Activated T-cell treated with anti-CD3 and anti-CD28 coated beads for 4 hours (primary cell): ENCODE measurements at regions not wholly inside any gene's neighbourhood (a gene's known extent, or its start where the extent isn't known, plus 50 kb on each side); places are given as distances from the start of the nearest gene placed in this dataset.

Experiments
- DNase-seq: peaks from one replicate; pipeline ENCODE4 v3.0.0-alpha.2; 2020

- DNase-seq: no peak
These were observed 363.4 kb upstream of the SLC30A5 start for GRCh38 chr5:68730220-68730978.

DNA sequence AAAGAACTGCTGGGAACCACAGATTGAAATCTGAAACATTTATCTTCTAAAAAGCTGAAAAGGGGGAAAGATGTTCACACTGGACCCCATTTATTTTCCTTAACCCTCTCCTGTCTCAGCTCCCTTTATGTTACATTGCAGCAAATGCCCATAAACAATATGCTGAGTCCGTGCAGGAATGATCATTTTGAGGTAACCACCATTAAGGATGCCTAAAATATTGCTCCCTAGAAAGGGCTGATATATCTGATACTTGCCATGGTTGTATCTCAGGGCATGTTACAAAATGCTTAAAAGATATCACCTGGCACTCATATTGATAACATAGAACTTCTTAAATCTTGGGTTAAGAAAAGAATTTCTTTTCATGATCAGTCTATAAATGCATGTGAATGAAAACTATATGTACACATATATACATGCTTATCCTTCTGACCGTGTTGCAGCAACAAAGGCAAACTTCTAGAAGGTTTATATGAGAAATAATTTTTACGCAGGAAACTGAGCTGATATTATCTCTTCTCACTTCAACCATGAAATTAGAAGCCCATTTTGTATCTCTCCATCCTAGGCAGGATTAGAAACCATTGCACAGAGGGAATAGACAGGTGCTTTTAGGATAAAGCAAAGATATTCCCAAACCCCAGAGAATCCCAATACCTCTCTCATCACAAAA is 362.7 kb upstream of the SLC30A5 start:
- DNase-seq: no peak

DNA sequence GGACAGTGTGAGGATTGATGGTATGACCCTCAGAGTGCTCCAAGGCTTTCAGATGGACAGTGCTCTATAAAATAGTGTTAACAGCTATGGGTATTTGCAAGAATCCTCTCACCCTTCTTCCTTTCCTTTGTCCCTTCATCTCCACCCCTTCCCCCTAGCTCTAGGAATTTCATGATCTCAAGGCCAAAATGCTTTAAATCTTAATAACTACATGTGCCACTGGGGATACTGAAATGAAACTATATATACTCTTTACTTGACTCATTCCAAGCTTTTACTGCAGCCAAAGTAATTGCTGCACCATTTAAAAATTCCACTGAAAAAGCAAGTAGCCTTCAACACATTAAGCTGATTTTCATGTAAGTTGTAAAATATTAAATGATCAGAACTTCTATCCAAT is 361.6 kb upstream of the SLC30A5 start:
- no peak for DNase-seq

- no peak for DNase-seq
These were observed 359.0 kb upstream of the SLC30A5 start for GRCh38 chr5:68734781-68735180.

DNA sequence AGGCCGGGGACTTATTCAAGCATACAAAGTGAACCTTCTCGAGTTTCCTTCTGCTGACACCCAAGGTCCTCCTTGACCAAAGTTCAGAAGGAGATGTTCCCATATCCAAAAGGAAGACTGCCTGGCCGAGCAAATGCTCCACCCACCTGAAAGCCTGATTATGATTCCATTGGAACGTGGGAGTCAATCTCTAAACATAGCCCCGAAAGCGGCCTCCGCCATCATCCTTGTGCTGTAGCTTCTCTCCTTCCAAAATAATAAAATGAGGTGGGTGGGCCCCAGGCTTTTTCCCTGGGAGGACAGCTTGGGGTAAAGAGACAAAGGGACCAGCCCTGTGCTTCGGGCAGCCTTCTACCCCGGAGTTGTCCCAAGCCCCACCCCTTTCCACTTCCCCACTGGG is 355.6 kb upstream of the SLC30A5 start:
- no peak for DNase-seq

DNA sequence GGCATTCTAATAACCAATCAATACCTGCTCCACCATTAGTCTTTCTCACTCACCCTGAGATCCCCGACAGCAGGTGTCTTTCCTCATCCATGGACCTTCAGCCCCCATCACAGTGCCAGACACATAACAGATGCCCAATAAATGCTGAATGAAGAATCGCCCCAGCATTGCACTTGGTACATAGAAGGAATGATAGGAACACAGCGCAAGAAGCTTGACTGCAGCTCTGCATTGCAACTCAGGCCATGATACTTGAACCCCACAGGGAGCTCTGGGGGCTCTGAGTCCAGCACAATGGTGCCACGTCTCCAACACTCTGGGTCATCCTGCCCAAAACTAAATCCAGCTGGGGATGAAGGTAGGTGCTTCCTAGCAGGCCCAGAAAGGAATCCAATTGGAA is 355.0 kb upstream of the SLC30A5 start:
- no peak for DNase-seq

- no peak for DNase-seq
These were observed 354.1 kb upstream of the SLC30A5 start for GRCh38 chr5:68739752-68740151.

GRCh38 chr5:68740226-68740910 is 353.4 kb upstream of the SLC30A5 start:
- no peak for DNase-seq

GRCh38 chr5:68744206-68744605 is 349.6 kb upstream of the SLC30A5 start:
- no peak for DNase-seq

DNA sequence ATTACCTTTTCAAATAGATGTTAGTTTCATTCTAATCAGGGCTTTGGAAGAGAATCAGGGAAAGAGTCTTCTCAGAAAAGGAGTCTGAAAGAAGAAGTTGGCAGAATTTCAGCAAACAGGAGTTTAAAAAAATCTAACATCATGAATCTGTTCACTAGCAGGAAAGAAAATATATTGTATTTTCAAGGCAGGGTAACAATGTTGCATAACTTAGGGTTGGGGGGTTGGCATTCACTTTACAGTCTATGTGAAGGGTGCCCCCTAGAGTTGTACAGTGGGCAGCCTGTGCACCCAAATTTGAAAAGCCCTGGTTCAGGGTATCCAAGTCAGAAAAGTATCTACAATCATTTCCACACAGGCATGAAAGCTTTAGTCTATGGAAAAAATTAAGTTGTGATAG is 348.4 kb upstream of the SLC30A5 start:
- no peak for DNase-seq

- DNase-seq: no peak
These were observed 347.6 kb upstream of the SLC30A5 start for GRCh38 chr5:68746220-68746619.

GRCh38 chr5:68746643-68747420 is 347.0 kb upstream of the SLC30A5 start:
- DNase-seq: no peak

GRCh38 chr5:68747521-68747920 is 346.3 kb upstream of the SLC30A5 start:
- DNase-seq: no peak

GRCh38 chr5:68748101-68748500 is 345.7 kb upstream of the SLC30A5 start:
- DNase-seq: no peak

DNA sequence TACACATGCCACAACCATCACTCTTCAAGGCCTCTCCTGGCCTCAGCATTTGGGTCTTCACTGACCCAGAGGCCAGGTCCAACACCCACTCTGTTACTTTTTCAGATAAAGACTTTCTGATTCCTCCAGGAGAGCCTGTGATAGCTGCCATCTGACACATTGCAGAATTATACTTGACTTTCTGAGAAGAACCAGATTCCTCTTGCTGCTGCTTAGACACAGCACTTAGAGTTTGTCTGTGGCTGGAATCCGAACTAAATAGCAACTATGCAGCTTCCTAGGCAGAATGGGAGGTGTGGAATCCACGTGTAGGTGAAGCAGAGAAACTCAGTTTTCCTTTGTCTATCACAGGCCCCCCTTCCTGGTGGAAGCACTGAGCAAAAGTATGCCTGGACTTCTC is 344.7 kb upstream of the SLC30A5 start:
- no peak for DNase-seq

DNA sequence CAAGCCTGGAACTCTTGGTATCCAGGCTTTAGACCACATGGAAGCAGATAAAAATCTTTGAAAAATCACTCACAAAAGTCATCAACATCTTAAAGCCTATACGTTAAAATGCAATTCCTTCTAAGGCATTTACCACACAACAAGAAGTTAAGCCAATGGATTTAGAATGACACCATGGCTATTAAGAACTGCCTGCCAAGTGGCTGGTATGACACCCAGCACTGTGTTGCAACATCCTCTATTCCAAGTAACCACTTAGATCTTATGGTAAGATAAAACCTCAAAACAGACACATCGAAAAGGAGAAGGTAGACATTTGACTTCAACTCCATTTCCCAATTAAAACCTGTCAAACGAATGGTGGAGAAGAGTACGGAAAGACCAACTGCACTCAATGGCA is 344.2 kb upstream of the SLC30A5 start:
- no peak for DNase-seq

- no peak for DNase-seq
These were observed 342.2 kb upstream of the SLC30A5 start for GRCh38 chr5:68751661-68752060.

GRCh38 chr5:68754536-68754935 is 339.3 kb upstream of the SLC30A5 start:
- DNase-seq: no peak

- DNase-seq: no peak
These were observed 338.5 kb upstream of the SLC30A5 start for GRCh38 chr5:68755293-68755692.

DNA sequence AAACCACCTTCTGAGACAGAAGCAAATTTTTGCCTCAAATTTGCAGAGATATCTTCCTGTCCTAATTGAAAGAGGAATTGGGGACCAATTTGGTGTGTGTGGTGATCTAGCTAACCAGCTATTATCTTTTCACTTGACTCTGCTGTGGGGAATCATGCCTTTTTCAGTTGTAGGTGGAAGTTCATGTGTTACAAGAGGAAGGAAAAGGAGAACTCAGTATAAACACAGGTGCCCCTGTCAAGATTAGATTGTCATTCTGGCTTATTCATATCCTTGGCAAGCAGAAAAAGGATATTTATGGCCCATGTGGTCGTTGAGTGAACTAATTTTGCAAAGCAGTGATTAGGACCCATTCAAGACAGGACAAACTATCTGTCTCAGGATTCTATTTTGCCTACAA is 336.8 kb upstream of the SLC30A5 start:
- no peak for DNase-seq

GRCh38 chr5:68757626-68758212 is 336.1 kb upstream of the SLC30A5 start:
- DNase-seq: no peak

- DNase-seq: no peak
These were observed 334.2 kb upstream of the SLC30A5 start for GRCh38 chr5:68759593-68759992.

- no peak for DNase-seq
These were observed 331.6 kb upstream of the SLC30A5 start for GRCh38 chr5:68762201-68762600.
